Psoas muscle (tissue), 7 donors: ENCODE measurements at regions not wholly inside any gene's neighbourhood (a gene's known extent, or its start where the extent isn't known, plus 50 kb on each side); places are given as distances from the start of the nearest gene placed in this dataset.

ENCODE experiments used
- ATAC-seq, 4 donors: fragments of 200-7000 bp; cut with Tn5 transposase; one replicate each; pipeline ENCODE4 v1.9.1; 2020; ENCODE audit warnings: moderate library complexity in 3 of 4, mild to moderate bottlenecking in 2 of 4
- DNase-seq, 2 donors: peaks; one replicate each; pipeline ENCODE4 v3.0.0-alpha.2; 2020
- H3K27ac ChIP-seq: fragments of 200-600 bp; one replicate; pipeline ENCODE4 v1.8.0; 2022
- H3K27me3 ChIP-seq, 3 donors: fragments of 200-600 bp in 1 of 3; one replicate each; pipeline versions ENCODE4 v1.6.1 to v1.8.0; 2013 to 2022; ENCODE audit warnings: low read length in 2 of 3, mild to moderate bottlenecking in 2 of 3, moderate library complexity in 1 of 3; ENCODE audit not compliant: insufficient read depth in 3 of 3
- H3K36me3 ChIP-seq, 2 donors: fragments of 200-600 bp in 1 of 2; one replicate each; pipeline versions ENCODE4 v1.6.1 to v1.8.0; 2013 to 2022; ENCODE audit warnings: low read depth in 1 of 2, mild to moderate bottlenecking in 1 of 2, moderate library complexity in 1 of 2; ENCODE audit not compliant: insufficient read depth in 1 of 2
- H3K4me1 ChIP-seq: fragments of 200-600 bp; one replicate; pipeline ENCODE4 v1.8.0; 2022
- H3K4me3 ChIP-seq: fragments of 200-600 bp; one replicate; pipeline ENCODE4 v1.8.0; 2022; ENCODE audit warnings: mild to moderate bottlenecking
- H3K9me3 ChIP-seq: fragments of 200-600 bp; one replicate; pipeline ENCODE4 v1.8.0; 2022
- WGBS, 3 donors: extraction: QIAGEN DNeasy Blood & Tissue Kit; methylation state at CpG; one replicate each; pipeline versions ENCODE4 v1.1.6 to v1.1.7; 2013; 5-methylcytosine and 5-hydroxymethylcytosine counted together
- intact Hi-C, 2 donors: fragments of 100-400 bp; cut with DNase I; formaldehyde crosslinking; loops; one replicate each; pipeline versions ENCODE4 v1.11.0 to v1.14.2; 2022
- TF ChIP-seq, protein P1 (sequence below): fragments of 200-600 bp; IDR thresholded peaks from one replicate; pipeline ENCODE4 v1.8.0; 2022; ENCODE audit warnings: antibody characterized with exemption
- donor health status: healthy with polysubstance abuse.
- donor health status: DM: no; HTN: no; CAD: no; lungs with moderate emphysema.
- donor health status: Bipolar disorder and iron deficiency.
- donor health status: healthy.
- donor health status: DM: yes; HTN: yes; CAD: no.
- donor health status: DM: no; HTN: no; CAD: no.
- donor health status: DM: yes; HTN: yes; CAD: no.

DNA sequence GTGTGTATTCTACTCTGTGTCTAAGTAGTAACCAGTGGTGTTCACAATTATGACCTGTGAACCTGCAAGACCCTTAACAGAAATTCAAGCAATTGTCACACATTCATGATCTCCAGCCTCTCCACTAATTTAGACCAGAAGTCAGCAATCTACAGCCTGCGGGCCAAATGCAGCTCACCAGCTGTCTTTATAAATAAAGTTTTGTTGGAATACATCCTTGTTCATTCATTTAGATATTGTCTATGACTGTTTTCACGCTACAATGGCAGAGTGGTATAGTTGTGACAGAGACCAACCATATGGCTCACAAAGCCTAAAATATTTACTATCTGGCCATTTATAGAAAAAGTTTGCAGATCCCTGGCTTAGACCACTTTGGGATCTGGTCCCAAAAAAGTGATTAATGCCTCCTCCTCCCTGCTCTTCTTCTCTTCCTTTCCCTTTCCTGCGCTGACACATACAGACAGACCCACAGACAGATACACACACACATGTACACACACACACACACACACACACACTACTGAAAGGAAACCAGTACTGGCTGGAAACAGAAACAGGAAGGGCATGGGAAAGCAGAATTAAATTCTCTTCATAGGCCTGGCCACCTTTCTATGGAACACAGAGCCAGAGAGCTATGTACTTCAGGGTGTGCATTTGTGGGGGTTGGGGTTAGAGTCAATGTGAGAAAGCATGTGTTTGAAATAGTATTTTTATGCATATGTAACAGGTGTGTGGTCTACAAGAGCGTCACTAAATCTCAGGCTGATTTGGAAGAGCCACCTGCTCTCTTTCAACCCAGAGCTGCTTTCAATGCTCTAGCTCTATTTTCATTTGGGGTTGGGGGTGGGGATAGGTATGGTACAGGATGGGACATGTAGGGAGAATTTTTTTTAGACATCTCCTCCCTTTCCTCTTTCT, 49.7 kb upstream of the TMEM164 start:
- Histone ChIP-seq H3K27ac (peak overlapping the region; percentile 32), H3K4me3 (no peak overlapping the region), H3K36me3 (no peaks in the 10 kb centered on the region), H3K4me1 (no peaks in the 10 kb centered on the region), H3K9me3 (no peaks in the 10 kb centered on the region), H3K27me3 (peaks cover 0 to 3% (median 0%) of the 10 kb centered on the region in 3 donors)
- DNase-seq: no peak
- ATAC-seq: no peak
- WGBS, 3 donors: 62 to 76% (median 69%) methylated on average over 3 to 4 of the region's 4 CpGs
- intact Hi-C loops: no loop called here
- TF ChIP-seq, protein P1, sequence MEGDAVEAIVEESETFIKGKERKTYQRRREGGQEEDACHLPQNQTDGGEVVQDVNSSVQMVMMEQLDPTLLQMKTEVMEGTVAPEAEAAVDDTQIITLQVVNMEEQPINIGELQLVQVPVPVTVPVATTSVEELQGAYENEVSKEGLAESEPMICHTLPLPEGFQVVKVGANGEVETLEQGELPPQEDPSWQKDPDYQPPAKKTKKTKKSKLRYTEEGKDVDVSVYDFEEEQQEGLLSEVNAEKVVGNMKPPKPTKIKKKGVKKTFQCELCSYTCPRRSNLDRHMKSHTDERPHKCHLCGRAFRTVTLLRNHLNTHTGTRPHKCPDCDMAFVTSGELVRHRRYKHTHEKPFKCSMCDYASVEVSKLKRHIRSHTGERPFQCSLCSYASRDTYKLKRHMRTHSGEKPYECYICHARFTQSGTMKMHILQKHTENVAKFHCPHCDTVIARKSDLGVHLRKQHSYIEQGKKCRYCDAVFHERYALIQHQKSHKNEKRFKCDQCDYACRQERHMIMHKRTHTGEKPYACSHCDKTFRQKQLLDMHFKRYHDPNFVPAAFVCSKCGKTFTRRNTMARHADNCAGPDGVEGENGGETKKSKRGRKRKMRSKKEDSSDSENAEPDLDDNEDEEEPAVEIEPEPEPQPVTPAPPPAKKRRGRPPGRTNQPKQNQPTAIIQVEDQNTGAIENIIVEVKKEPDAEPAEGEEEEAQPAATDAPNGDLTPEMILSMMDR: no peak
